ENCODE measurements at regions not wholly inside any gene's neighbourhood (a gene's known extent, or its start where the extent isn't known, plus 50 kb on each side); places are given as distances from the start of the nearest gene placed in this dataset.

DNA sequence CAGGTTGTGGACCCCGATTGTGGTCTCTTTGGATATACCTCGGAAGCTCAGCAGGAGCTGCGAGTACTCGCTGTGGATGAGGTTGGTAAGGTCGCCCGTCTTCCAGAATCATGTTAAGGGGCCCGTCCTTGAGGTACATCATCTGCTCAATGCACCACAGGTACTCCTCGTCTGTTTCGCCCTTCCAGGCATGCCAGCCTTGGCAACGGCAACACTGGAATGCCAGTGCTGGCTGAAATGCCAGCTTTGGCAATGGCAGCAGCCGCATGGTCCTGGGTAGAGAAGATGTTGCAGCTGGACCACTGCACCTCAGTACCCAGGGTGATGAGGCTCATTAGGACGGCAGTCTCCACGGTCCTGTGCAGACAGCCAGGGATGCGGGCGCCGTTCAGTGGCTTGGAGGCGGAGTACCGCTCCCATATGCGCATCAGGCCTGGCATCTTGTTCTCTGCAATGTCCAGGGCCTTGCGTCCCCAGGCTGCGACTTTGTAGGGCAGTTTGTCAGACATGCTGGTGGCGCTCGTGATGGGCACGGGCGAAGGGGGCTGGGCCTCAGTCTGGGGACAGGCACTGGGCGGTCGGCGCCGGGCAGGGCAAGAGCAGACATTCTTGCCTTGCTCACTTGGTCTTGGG is 122.2 kb upstream of the NXPH2 start:
- TF ChIP-seq, protein P1, sequence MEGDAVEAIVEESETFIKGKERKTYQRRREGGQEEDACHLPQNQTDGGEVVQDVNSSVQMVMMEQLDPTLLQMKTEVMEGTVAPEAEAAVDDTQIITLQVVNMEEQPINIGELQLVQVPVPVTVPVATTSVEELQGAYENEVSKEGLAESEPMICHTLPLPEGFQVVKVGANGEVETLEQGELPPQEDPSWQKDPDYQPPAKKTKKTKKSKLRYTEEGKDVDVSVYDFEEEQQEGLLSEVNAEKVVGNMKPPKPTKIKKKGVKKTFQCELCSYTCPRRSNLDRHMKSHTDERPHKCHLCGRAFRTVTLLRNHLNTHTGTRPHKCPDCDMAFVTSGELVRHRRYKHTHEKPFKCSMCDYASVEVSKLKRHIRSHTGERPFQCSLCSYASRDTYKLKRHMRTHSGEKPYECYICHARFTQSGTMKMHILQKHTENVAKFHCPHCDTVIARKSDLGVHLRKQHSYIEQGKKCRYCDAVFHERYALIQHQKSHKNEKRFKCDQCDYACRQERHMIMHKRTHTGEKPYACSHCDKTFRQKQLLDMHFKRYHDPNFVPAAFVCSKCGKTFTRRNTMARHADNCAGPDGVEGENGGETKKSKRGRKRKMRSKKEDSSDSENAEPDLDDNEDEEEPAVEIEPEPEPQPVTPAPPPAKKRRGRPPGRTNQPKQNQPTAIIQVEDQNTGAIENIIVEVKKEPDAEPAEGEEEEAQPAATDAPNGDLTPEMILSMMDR (IDR thresholded peaks at IDR 0.05; ENCODE audit: extremely low read depth in 1 of 2, insufficient read depth in 1 of 2, low read depth in 1 of 2, low read length in 2 of 2) = no peak
- no peak for TF ChIP-seq JUN (IDR thresholded peaks at IDR 0.05; ENCODE audit: borderline replicate concordance, insufficient read depth, insufficient read length, low read depth)
- TF ChIP-seq MYC (IDR thresholded peaks at IDR 0.05; ENCODE audit: low read depth, low read length) = no peak
- no peak for TF ChIP-seq POLR2A (IDR thresholded peaks at IDR 0.05; ENCODE audit: low read depth, low read length)
- TF ChIP-seq EZH2 (IDR thresholded peaks at IDR 0.05; ENCODE audit: borderline replicate concordance, low read depth, low read length, severe bottlenecking) = no peak
